ENCODE measurements at regions not wholly inside any gene's neighbourhood (a gene's known extent, or its start where the extent isn't known, plus 50 kb on each side); places are given as distances from the start of the nearest gene placed in this dataset.

GRCh38 chr2:9700109-9700495, 69.3 kb upstream of the YWHAQ start:
- Mint-ChIP-seq H3K36me3 (no peaks in the 10 kb centered on the region), H3K27ac (no peak overlapping the region), H3K27me3 (no peaks in the 10 kb centered on the region), H3K4me3 (no peak overlapping the region), H3K9me3 (peaks cover 4% of the 10 kb centered on the region), H3K4me1 (ENCODE audit: low read depth in 2 of 2) (peaks cover 44 to 50% of the 10 kb centered on the region in 2 donors)
- DNase-seq (ENCODE audit: low spot score), result no peak
- no peak for ATAC-seq

GRCh38 chr2:9702604-9703084, 71.8 kb upstream of the YWHAQ start:
- DNase-seq (ENCODE audit: low spot score), result no peak
- ATAC-seq, result no peak
- Mint-ChIP-seq H3K36me3 (no peaks in the 10 kb centered on the region), H3K4me1 (ENCODE audit: low read depth in 2 of 2) (peaks cover 44 to 53% of the 10 kb centered on the region in 2 donors), H3K4me3 (peak overlapping the region; percentile 23), H3K9me3 (peaks cover 4% of the 10 kb centered on the region), H3K27ac (peak overlapping the region; percentile 17 to 73), H3K27me3 (no peaks in the 10 kb centered on the region)

GRCh38 chr2:9703085-9703678, 72.4 kb upstream of the YWHAQ start:
- Mint-ChIP-seq H3K9me3 (peaks cover 4% of the 10 kb centered on the region), H3K27me3 (no peaks in the 10 kb centered on the region), H3K4me1 (ENCODE audit: low read depth in 2 of 2) (peaks cover 38 to 47% of the 10 kb centered on the region in 2 donors), H3K4me3 (peak overlapping the region; percentile 23), H3K27ac (peak overlapping the region; percentile 17 to 73), H3K36me3 (no peaks in the 10 kb centered on the region)
- ATAC-seq (peak; percentile 92 to 96), DNase-seq (ENCODE audit: low spot score) (peak; percentile 87)

- peak overlapping the region; percentile 17 to 73 for H3K27ac Mint-ChIP-seq
- peak overlapping the region; percentile 23 for H3K4me3 Mint-ChIP-seq
- no peaks in the 10 kb centered on the region for H3K27me3 Mint-ChIP-seq
- H3K4me1 Mint-ChIP-seq (ENCODE audit: low read depth in 2 of 2), result peaks cover 36 to 46% of the 10 kb centered on the region in 2 donors
- H3K36me3 Mint-ChIP-seq, result no peaks in the 10 kb centered on the region
- no peak for DNase-seq (ENCODE audit: low spot score)
- peaks cover 4% of the 10 kb centered on the region for H3K9me3 Mint-ChIP-seq
- ATAC-seq, result peak; percentile 62 to 71
Observed at GRCh38 chr2:9703701-9704221, 73.0 kb upstream of the YWHAQ start.

- no peak for DNase-seq (ENCODE audit: low spot score)
- H3K27me3 Mint-ChIP-seq, result no peaks in the 10 kb centered on the region
- H3K4me1 Mint-ChIP-seq (ENCODE audit: low read depth in 2 of 2), result peaks cover 35 to 45% of the 10 kb centered on the region in 2 donors
- ATAC-seq, result no peak
- H3K27ac Mint-ChIP-seq, result peak overlapping the region; percentile 43 to 73
- H3K36me3 Mint-ChIP-seq, result no peaks in the 10 kb centered on the region
- H3K4me3 Mint-ChIP-seq, result no peak overlapping the region
- peaks cover 4% of the 10 kb centered on the region for H3K9me3 Mint-ChIP-seq
Observed at GRCh38 chr2:9704600-9704999, 73.8 kb upstream of the YWHAQ start.

- Mint-ChIP-seq H3K36me3 (no peaks in the 10 kb centered on the region), H3K4me1 (ENCODE audit: low read depth in 2 of 2) (peaks cover 35 to 48% of the 10 kb centered on the region in 2 donors), H3K27me3 (no peaks in the 10 kb centered on the region), H3K27ac (no peak overlapping the region), H3K9me3 (peaks cover 4% of the 10 kb centered on the region), H3K4me3 (no peak overlapping the region)
- ATAC-seq, result no peak
- DNase-seq (ENCODE audit: low spot score), result no peak
Observed at GRCh38 chr2:9705196-9705595, 74.4 kb upstream of the YWHAQ start.

GRCh38 chr2:9707008-9707407, 76.2 kb upstream of the YWHAQ start:
- Mint-ChIP-seq H3K4me3 (no peak overlapping the region), H3K36me3 (no peaks in the 10 kb centered on the region), H3K27me3 (no peaks in the 10 kb centered on the region), H3K9me3 (peaks cover 4% of the 10 kb centered on the region), H3K27ac (no peak overlapping the region), H3K4me1 (ENCODE audit: low read depth in 2 of 2) (peaks cover 41 to 45% of the 10 kb centered on the region in 2 donors)
- ATAC-seq (no peak), DNase-seq (ENCODE audit: low spot score) (no peak)

- Mint-ChIP-seq H3K9me3 (no peaks in the 10 kb centered on the region), H3K4me3 (no peak overlapping the region), H3K36me3 (no peaks in the 10 kb centered on the region), H3K27ac (no peak overlapping the region), H3K4me1 (ENCODE audit: low read depth in 2 of 2) (peaks cover 38 to 43% of the 10 kb centered on the region in 2 donors), H3K27me3 (no peaks in the 10 kb centered on the region)
- DNase-seq (ENCODE audit: low spot score) (no peak), ATAC-seq (no peak)
Observed at GRCh38 chr2:9707611-9708160, 76.9 kb upstream of the YWHAQ start.

GRCh38 chr2:9708683-9709538, 78.1 kb upstream of the YWHAQ start:
- Mint-ChIP-seq H3K4me3 (no peak overlapping the region), H3K27me3 (no peaks in the 10 kb centered on the region), H3K36me3 (no peaks in the 10 kb centered on the region), H3K4me1 (ENCODE audit: low read depth in 2 of 2) (peaks cover 28 to 30% of the 10 kb centered on the region in 2 donors), H3K27ac (no peak overlapping the region), H3K9me3 (no peaks in the 10 kb centered on the region)
- ATAC-seq (peak in 1 of 2 donors; percentile 45), DNase-seq (ENCODE audit: low spot score) (no peak)

GRCh38 chr2:9709539-9710285, 78.9 kb upstream of the YWHAQ start:
- no peak for ATAC-seq

GRCh38 chr2:9710311-9710710, 79.5 kb upstream of the YWHAQ start:
- Mint-ChIP-seq H3K36me3 (no peaks in the 10 kb centered on the region), H3K27ac (no peak overlapping the region), H3K4me1 (ENCODE audit: low read depth in 2 of 2) (peaks cover 18 to 21% of the 10 kb centered on the region in 2 donors), H3K4me3 (no peak overlapping the region), H3K27me3 (no peaks in the 10 kb centered on the region), H3K9me3 (no peaks in the 10 kb centered on the region)
- DNase-seq (ENCODE audit: low spot score) (no peak), ATAC-seq (no peak)

More at GRCh38 chr2:9709539-9710285, 78.9 kb upstream of the YWHAQ start:
- Mint-ChIP-seq H3K36me3 (no peaks in the 10 kb centered on the region), H3K4me1 (ENCODE audit: low read depth in 2 of 2) (peaks cover 24 to 26% of the 10 kb centered on the region in 2 donors), H3K9me3 (no peaks in the 10 kb centered on the region), H3K27ac (no peak overlapping the region), H3K27me3 (no peaks in the 10 kb centered on the region), H3K4me3 (no peak overlapping the region)
- no peak for DNase-seq (ENCODE audit: low spot score)

- Mint-ChIP-seq H3K27me3 (no peaks in the 10 kb centered on the region), H3K27ac (peak overlapping the region; percentile 9 to 46), H3K4me1 (ENCODE audit: low read depth in 2 of 2) (peaks cover 18 to 20% of the 10 kb centered on the region in 2 donors), H3K4me3 (peak overlapping the region; percentile 51), H3K9me3 (no peaks in the 10 kb centered on the region), H3K36me3 (no peaks in the 10 kb centered on the region)
- DNase-seq (ENCODE audit: low spot score) (peak; percentile 69), ATAC-seq (peak; percentile 76 to 82)
Observed at GRCh38 chr2:9712263-9712662, 81.5 kb upstream of the YWHAQ start.

- H3K36me3 Mint-ChIP-seq, result no peaks in the 10 kb centered on the region
- H3K27me3 Mint-ChIP-seq, result no peaks in the 10 kb centered on the region
- ATAC-seq (no peak), DNase-seq (ENCODE audit: low spot score) (peak; percentile 37)
- no peak overlapping the region for H3K4me3 Mint-ChIP-seq
- no peaks in the 10 kb centered on the region for H3K9me3 Mint-ChIP-seq
- H3K4me1 Mint-ChIP-seq (ENCODE audit: low read depth in 2 of 2), result peaks cover 11 to 17% of the 10 kb centered on the region in 2 donors
- no peak overlapping the region for H3K27ac Mint-ChIP-seq
Observed at GRCh38 chr2:9714630-9715214, 83.9 kb upstream of the YWHAQ start.
